Fibroblast of gingiva (primary cell): ENCODE measurements at regions not wholly inside any gene's neighbourhood (a gene's known extent, or its start where the extent isn't known, plus 50 kb on each side); places are given as distances from the start of the nearest gene placed in this dataset.
"Not testable (repeated sequence)": the region's sequence is repeated elsewhere in the genome, so short reads cannot be mapped to it uniquely, and the experiment has no call there.

ENCODE experiments used
- DNase-seq: peaks from one replicate; pipeline ENCODE4 v3.0.0-alpha.2; 2011; ENCODE audit warnings: low read depth

DNA sequence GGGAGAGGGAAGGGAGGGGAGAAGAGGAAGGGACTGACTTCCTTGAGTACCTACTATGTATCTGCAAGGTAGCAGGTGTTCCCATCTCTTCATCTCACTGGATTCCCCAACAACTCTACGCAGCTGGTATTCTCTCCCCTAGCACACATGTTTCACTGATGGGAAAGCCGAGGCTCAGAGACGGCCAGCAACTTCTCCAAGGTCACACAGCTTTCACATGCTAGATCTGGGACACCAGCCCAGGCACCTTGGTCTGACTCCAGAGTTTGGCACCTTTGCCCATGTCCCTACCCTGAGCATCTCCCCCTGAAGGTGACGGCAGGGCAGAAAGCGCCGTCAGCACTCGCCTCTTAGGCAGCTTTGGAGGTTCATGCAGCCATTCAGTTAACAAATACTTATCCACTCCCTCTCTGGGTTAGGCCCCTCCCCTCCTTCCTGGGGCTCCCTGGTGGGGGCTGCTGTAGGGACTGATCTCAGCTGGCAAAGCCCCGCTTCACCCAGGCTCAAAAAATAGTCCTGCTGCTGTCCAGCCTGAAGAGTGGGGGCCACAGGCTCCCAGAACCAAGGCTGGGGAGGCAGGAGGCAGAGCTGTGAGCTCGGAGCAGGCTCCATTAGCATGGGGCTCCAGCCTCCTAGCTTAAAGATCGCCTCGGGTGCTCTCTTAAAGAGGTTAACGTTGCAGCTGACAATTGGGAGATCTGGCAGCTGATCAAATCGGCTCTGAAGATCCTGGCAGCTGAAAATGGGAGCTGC lies 79.4 kb downstream of the IGLL1 start:
- DNase-seq = no peak

DNA sequence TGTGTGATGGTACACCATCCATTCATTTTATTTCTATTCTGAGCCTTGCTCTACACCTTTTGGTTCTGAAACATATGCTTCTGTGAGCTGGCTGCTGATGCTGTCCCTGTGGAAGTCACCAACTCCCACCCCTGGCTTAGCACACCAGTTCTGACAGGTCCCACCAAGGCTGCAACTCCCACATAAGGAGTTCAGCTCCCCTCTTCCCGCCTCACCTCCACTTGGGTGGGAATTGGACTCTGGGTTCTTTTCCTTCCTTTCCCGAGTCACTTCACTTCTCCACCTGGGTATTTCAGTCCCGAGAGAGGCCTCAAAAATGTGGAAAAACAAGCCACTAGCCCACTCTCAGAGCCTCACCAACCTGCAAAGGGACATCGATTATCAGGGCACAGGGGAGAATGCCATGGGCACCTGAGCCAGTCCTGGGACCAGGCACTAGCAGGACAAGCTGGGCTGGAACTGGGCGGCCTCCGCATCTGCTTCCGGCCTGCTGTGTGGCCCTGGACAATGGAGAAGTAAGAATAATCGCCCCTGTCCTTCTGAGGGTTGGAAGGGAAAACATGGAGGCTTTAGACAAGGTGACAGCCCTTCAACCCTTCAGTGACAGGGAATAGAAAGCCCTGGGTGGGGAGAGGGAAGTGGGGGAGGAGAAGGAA lies 80.1 kb downstream of the IGLL1 start:
- no peak for DNase-seq

DNA sequence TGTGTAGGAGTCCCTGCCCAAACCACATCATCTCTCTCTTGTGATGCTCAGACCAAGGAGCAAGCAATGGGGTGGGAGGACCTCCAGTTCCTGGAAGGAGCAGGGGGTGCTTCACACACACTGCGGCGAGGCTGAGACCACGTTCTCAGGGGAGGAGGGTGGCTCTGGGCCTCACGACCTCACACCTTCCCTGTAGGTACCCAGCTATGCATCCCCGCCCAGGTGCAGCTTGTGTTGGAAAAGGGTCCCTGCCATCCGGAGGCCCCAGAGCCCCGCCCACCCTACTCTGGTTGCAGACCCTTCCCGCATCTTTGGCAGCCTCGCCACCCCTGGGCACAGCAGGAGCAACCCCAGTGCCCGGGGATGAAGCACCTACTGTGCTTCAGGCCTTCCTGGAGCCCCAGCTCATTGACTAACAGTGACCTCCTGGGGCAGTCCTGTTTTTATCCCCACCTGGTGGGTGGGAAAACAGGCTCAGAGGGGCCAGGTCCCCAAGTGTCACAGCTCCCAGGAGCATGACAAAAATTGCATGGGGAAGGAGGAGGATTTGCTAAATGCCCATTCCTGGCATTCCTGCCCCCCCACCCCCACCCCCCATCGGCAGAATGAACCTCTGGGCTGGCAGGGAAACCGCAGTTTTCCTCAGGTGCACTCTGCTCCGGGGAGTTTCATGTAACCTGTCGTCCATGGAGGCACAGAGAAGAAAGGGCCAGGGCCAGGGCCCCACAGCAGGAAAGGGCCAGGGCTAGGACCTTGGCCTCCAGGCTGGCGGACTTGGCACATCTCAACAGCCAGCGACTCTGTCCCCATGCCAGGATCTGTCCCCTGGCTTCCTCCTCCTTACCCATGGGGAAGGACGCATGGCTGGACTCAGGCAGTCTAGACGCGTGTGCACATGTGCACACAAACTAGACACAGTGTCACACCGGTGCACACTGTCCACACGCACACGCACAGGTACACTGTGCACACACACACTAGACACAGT lies 81.0 kb downstream of the IGLL1 start:
- no peak for DNase-seq

DNA sequence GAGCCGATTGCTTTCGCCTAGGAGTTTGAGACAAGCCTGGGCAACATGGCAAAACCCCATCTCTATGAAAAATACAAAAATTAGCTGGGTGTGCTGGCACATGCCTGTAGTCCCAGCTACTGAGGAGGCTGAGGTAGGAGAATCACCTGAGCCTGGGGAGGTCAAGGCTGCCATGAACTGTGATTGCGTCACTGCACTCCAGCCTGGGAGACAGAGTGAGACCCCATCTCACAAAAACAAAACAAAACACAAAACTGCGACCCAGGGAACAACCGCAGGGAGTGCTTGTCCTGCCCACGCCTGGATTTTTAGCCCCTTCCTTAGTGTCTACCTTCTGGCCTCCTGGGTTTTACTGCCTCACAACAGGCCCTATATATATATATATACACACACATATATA lies 82.2 kb downstream of the IGLL1 start:
- not testable (repeated sequence) for DNase-seq

DNA sequence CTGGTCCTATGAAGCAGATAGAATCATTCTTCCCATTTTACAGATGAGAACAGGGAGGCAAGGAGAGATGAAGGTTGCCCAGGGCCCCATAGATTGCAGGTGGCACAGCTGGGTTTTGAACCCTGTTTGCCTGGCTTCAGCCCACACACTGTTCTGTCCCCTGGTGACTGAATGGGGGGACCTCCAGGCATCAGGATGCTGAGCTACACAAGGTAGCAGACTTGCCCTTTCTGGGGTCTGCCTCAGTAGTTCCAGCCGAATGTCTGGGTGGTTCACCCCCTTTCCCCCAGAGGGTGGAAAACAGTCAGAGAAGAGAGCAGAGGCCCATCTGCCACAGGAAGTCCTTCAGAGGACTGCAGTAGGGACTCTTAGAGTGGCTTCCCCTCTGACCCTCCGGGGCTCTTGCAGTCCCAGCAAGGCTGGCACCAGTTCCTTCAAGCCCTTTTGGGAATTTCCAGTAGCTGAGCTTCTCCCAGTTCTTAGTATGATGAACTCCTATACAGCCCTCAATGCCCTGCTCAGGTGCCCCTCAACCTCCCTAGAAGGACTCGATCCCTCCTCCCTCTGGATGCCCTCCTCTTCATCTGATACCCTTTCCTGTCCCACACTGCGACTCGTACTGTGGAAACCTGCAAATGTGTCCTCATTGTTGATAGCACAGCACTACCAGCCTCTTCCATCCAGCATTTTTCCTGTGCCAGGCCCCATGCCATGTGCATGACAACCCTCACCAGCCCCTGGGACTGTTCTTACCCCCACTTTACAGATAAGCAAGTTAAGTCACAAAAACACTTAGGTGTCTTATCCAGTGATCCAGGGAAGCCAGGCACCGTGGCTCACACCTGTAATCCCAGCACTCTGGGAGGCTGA lies 82.8 kb downstream of the IGLL1 start:
- no peak for DNase-seq

DNA sequence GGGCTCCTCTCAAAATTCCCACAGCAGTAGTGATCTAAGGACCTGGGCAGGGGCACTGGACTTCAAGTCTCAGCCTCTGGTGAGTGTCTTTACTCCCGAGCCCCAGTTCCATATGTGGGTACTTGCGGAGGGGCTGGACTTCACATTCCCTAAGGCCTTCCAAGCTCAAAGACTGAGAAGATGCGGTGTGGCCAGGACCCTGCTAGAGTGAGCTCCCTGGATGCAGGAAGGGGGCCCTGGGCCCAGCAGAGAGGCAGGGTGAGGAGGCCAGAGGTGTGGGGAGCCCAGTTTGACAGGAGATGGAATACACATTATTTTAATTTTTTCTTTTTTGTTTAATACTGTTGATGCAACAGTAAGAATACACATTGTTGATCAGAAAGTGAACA lies 83.7 kb downstream of the IGLL1 start:
- DNase-seq = no peak

DNA sequence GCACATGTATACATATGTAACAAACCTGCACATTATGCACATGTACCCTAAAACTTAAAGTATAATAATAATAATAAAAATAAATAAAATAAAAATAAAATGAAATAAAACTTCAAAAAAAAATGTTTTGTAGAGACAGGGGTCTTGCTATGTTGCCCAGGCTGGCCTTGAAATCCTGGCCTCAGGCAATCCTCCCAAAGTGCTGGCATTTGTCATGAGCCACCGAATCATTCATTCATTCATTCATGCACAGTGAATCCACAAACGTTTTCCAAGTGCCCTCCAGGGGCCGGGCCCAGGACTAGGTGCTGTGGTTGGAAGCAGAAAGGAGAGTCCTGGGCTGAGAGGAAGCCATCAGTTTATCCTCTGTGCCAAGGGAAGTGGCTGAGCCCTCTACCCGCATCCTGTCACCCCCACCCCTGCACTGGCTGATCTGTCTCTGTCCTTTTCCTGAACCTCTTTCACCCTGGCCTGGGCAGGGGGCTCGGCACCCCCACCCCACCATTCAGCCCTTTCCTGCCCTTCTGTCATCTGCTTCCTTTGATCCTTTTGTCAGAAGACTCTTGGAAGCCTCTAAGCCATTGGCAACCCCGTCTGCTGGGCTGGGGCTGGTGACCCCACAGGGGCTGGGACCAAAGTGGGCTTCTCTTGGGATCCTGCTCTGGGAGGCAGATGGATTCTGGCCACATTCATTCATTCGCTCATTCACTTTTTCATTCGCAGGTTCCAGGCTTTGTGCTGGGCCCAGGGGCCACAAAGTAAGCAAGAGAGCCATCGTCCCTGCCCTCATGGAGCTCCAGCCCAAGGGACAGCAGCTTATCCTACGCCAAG lies 84.3 kb downstream of the IGLL1 start:
- no peak for DNase-seq

DNA sequence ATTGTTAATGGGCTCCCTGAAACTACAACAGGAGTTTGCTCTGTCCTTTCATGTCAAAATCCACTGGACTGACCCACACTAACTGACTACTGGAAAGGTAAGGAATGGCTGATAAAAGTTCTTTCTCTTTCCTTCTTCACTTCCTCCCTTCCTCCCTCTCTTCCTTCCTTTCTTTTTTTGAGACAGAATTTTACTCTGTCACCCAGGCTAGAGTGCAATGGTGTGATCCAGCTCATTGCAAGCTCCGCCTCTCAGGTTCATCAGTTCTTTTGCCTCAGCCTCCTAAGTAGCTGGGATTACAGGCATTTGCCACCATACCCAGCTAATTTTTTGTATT lies 85.2 kb downstream of the IGLL1 start:
- no peak for DNase-seq

DNA sequence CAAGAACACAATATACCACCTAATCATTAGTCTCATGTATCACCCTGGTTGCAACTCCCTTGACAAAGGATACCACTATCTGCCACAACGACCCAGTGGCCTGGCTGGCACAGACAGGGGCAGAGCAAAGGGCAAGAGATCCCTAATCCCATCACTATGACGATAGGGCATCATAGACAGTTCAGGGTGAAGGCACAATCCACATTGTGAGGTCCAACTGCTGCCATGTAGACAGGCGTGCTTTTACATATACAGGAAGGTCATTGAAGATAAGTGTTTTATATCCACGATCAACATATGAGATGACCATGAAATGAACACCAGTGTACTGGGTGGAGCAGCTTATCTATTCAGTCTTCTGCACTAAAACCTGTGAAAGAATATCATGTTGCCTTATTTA lies 94.6 kb downstream of the IGLL1 start:
- no peak for DNase-seq

DNA sequence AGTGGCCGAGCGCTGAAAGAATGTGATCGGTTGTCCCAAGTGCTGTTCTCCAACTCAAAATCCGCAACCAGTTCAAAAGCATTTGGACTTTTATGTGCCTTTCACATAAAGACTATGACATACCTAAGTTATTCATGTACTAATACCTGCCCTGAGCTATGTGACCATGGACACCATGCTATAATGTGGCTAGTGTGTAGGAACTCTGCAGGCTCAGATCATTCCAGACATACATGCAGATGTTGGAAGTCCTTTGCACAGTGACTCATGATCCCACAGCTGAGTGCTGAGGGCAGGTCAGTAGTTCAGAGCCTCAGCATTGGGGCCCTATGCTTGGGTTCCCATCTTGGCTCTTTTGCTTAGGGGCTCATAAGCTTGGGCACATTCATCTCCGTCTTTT lies 95.4 kb downstream of the IGLL1 start:
- DNase-seq = no peak

DNA sequence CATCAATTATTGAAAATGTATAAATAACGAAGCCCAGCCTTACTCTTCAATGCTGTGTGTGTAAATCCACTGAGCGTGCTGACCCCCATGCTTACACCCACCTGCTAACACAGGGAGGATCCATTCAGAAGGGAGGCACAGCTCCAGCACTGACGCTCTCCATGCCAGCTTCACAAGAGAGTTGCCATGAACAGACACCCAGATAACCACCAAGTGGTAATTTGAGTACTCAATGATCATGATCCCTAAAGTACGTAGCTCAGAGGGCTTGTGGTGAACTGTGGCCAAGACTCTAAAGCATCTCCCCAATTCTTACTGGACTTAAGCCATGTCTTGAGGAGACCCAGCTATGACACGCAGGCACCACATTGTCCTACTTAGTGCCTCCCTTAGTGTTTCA lies 98.7 kb downstream of the IGLL1 start:
- no peak for DNase-seq

DNA sequence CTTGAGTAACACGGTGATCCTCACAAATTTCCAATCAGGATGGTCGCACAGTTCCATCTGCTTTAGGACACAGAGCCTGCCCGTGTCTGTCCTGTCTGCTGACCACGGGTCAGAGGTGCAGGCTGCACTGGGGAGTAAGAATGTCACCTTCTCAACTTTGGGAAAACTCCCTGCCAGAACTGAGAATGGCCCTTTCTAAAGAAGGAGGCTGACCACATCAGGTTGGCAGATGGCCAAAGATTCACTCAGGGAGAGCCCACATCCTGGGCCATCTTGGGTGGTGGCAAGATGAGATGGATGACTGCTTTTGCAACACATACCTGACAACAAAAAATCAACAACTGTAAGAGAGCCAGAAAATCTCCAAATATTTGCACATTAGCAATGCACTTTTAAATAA lies 101.9 kb downstream of the IGLL1 start:
- DNase-seq = no peak

DNA sequence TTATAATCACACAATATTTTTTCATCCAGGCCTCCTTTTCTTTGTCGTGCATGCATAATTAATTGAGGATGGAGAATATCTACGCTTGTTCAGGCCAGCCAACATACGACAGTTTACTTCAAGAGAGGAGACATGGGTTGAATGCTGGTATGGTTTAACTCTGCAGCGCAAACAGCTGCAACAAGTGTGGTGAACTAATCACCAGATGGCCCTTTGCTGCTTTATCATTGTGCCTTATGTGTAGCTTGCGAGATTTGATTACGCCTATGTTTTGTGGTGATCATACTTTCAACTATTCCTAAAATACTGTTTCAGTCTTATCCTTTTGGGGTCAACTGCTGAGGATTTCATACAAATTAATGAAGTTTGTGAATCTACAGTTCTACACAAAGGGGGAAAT lies 105.6 kb downstream of the IGLL1 start:
- DNase-seq = not testable (repeated sequence)

DNA sequence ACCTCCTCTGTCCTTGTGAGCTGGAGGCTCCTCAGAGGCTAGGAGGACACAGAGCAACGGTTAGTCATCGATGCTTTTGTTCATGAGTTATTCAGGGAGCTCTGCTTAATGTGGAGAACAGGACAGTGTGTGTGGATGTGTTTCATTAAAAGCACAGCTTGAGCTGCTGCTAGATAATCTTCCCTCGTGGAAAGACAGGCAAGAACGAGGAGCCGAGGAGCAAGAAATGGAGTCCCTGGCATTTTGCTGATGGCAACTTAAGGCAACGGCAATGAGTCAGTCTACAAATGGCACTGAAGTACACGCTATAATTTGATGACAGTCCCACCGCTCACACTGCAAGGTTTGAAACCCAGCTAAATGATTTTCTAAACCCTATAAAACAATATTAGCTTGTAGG lies 106.2 kb downstream of the IGLL1 start:
- DNase-seq = no peak

DNA sequence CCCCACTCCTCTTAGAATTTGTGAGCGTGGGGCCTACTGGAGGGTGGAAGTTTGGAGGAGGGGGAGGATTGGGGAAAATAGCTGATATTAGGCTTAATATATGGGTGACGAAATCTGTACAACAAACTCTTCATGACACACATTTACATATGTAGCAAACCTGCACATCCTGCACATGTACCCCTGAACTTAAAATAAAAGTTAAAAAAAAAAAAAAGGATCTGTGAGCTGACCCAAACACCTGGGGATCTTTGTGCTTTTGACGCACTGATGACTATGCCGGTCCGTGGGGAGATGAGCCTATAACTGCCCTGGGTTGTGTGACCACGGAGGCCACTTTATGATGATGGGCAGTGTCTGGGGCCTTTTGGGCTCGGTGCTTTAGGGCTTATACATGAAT lies 107.7 kb downstream of the IGLL1 start:
- not testable (repeated sequence) for DNase-seq

DNA sequence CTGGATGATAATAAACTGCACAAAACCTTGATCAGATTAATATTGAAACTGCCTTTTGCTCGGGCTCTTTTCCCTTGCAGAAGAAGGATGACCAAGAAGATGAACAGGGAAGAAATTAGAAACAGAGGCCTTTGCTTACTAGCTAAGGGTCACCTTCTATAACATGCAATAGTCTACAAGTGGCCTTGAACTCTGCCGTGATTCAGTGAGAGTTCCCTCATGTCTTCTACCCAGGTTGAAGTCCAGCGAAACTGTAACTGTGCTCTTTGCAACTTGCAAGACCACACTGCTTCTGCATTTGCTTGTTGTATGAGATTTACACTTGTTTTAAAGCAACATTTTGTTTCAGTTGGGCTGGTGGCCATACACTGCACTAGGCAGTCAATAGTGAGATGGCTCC lies 108.4 kb downstream of the IGLL1 start:
- DNase-seq = no peak

DNA sequence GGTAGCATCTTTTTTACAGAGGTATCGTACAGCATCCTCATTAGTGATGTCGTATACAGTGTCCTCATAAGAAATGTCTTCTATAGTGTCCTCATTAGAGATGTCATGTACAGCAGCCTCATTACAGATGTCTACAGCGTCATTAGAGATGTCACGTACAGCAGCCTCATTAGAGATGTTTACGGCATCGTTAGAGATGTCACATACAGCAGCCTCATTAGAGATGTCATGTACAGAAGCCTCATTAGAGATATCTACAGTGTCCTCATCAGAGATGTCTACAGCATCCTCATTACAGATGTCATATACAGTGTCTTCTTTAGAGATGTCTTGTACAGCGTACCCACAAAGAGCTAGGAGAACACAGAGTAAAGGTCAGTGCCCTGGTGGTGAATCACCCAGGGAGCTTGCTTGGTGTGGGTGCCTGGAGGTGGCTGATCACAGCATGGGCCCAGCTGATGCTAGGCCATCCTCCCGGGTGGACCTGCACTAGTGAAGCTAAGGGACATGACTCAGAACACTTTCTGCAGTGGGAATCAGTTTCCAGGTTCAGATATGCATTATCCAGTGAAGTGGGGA lies 109.2 kb downstream of the IGLL1 start:
- no peak for DNase-seq

DNA sequence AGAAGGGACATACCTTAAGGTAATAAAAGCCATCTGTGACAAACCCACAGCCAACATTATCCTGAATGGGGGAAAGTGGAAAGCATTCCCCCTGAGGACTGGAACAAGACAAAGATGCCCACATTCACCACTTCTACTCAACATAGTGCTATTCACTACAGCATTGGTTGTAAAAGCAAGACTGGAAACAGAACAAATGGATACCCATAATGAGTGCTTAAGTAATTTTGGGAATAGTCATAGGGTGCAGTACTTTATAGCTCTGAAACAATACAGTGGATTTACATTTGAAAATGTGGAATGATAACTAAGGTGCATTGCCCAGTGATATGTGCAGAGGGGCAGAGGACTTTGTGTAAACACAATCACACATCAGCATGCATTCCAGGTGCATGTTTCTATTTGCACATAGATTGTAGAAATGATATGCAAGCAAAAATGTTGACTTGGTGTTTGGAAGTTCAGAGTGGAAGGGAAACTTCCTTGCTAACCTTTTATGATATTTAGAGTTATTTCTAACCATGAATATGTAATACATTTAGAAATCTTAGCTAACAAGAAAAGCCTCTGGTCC lies 112.3 kb downstream of the IGLL1 start:
- no peak for DNase-seq

DNA sequence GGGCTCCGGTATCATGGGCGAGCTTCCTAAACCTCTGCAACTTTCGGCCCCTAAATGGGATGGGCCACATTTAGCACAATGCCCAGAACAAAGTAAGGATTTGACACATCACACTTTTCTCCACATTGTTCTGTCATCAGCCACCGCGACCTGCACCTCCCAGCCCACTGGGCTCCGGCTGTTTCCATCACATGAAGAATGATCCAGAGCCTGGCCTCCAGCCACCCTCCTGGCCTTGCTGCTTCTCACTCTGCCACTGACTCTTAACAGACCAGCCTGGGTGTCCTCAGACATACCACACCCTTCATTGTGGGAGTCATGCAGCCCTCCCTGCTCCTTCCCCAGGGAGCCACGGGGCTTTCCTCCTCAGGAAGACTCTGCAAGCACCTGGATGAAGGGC lies 113.7 kb downstream of the IGLL1 start:
- DNase-seq = no peak

DNA sequence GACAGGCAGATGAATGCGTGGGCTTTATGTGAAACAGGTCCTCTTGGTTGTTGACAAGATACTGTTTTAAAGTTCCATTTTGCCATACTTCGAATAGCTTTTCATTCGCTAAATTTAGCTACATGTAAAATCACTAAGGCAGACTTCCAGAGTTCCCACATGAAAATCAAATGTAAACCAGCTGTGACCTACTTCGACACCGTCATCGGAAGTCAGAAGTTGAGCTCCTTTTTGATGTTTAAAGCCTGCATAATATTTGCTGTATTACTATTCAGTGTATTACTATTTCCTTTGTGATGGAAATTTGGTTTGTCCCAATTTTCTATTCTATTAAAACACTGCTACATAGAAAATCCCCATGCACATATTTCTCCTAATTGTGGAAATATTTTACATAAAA lies 115.3 kb downstream of the IGLL1 start:
- not testable (repeated sequence) for DNase-seq
